HG03378 (cell line): ENCODE measurements at regions not wholly inside any gene's neighbourhood (a gene's known extent, or its start where the extent isn't known, plus 50 kb on each side); places are given as distances from the start of the nearest gene placed in this dataset.

Source experiments
- ATAC-seq: cut with Tn5 transposase; IDR thresholded peaks from one replicate; pipeline ENCODE4 v1.9.1; 2021; ENCODE audit warnings: mild to moderate bottlenecking, moderate library complexity; ENCODE audit not compliant: unreplicated experiment

DNA sequence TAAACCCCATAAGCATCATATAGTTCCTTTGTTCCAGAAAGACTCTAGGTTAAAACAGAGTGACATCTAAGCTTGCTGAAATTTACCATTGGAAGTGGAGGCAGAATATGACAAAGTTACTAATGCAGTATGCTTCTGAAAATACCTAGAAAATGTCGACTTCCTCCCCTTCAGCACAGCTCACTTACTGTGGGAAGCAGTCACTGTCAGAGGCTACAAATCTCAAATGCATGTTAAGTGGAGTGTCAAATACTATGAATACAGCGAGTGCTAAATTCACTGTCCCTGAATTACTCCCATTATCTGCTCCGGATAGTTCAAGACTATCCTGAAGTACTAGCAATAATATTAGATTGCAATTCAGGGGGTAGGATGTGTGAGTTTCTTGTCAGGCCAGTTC is 1454.6 kb downstream of the AACS start:
- ATAC-seq = no peak

DNA sequence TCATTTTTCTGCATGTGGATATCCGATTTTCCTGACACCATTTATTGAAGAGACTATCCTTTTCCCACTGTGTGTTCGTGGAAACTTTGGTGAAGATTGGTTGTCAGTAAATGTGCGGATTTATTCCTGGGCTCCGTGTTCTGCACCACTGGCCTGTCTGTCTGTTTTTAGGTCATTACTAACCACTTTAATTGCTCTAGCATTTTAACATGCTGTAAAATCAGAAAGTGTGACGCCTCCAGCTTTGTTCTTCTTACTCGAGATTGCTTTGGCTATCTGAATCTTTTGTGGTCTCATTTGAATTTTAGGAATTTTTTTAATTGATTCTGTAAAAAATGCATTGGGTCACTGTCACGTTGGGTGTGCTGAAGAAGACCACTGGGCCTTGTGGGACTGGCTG is 1458.7 kb downstream of the AACS start:
- no peak for ATAC-seq

DNA sequence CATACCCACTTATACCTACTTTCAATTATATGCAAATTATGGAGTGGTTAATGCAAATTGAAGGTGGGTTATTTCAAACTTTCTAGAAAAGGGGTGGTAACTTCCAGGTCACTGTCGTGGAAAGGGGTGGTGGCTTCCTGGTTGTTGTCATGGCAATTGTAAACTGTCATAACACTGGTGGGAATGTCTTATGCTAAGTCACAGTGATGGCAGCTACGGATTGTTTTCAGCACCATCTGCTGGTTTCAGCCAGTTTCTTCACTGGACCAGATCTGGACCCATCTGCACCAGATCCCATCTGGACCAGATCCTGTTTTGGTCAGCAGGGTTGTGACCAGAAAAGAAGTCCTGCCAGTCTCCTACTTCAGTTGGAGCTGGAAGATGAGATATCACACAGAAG is 1469.3 kb downstream of the AACS start:
- ATAC-seq = no peak

DNA sequence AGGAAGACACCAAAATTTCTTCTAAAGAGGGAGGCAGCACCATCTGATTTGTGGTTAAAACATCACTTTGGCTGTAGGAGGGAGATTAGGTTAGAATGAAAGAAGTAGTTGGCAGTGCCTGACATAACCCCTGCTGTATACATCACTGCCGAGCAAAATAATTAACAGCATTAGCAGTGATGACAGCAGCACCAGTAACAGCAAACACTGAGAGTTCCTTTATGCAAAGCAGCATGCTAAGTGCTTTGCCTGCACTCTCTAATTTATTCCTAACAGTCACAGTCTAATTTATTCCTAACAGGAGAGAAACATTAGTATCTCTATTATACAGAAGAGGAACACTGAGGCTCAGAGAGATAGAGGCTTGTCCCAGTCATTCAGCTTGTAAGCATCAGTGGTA is 1469.7 kb downstream of the AACS start:
- ATAC-seq = no peak

DNA sequence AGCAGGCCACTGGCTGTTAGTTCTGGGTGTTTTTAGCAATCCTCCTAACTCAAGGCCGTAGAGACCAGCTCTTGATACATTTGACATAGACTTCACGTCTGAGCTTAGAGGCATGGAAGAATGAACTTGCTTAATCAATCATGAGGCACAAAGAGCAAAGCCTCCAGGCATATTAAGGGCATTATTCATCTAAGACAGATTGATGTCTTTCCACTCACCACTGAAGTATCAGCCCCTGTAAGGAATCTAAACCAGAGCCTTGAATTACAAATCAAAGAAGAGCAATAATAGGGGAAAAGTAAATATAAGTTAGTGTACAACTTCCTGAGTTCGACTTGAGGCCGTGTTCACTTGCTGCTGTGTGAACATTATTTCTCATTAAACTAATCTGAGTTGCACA is 1470.7 kb downstream of the AACS start:
- ATAC-seq = no peak

DNA sequence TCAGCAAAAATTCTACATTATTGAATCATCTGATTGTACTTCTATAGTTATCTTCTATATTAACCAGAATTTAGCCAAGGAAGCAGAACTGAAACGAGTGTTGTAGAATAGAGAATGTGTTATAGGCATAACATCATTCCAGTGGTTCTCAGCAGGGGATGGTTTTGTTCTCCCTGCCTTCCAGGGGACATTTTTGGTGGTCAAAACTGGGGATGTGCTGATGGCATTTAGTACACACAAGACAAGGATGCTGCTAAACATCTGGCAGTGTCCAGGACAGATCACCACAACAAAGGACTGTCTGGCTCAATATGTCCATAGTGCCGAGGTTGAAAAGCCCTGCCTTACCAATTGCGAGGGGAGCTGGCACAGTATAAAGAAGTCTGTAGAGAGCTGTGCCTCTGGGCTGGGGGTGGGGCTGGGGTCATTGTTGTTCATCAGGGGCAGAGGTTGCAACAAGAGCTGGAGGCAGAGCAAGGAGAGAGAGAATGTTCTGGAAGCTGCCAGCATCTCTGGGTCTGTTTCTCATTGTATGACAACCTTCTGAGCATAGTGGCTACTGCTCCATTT is 1472.8 kb downstream of the AACS start:
- no peak for ATAC-seq

DNA sequence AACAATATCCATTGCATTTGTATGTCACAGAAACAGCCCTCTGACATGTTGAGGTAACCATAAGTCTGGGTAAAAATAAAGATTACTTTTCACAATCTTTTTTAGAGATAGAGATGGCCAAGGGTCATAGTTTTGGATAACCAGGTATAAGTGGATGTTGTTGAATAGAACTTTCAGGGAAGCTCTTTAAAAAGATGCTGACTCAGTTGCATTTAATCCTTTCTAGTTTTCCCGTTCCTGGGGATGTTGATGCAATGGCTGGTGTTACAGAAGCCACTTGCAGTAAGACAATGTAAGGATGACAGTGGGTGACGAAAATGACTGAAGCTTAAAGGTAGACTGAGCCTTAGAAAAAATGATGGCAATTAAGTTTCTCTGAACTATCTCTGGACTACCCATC is 1473.7 kb downstream of the AACS start:
- no peak for ATAC-seq

DNA sequence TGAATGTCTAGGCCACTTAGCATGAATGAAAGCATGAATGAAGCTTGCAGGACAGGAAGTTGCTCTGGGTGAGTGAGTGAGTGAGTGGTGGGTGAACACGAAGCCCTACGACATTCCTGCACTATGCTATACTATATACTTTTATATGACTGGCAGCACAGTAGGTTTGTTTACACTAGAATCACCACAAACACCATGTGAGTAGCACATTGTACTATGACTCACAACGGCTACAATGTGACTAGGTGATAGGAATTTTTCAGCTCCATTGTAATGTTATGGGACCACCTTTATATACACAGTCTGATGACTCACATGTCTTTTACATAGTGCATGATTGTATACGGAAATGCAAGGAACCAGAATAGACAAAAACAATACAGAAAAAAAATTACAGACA is 1480.2 kb downstream of the AACS start:
- no peak for ATAC-seq

DNA sequence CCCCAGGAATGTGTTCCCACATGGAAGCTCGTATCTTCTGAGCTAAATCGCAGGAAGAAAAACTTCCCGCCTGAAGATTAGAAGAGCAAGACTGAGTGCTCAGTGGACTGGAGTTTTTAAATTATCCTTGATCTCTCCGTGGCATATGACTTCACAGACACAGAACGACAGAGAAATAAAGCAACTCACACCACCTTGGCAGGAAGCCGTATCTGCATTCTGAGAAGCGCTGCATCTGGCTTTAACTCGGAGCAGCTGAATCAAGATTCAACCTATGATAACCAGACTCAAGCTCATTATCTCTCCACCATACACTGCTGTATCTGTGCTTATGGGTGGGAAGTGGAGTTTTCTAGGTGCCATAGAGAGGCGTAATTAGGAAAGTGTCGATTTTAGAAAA is 1482.7 kb downstream of the AACS start:
- no peak for ATAC-seq

DNA sequence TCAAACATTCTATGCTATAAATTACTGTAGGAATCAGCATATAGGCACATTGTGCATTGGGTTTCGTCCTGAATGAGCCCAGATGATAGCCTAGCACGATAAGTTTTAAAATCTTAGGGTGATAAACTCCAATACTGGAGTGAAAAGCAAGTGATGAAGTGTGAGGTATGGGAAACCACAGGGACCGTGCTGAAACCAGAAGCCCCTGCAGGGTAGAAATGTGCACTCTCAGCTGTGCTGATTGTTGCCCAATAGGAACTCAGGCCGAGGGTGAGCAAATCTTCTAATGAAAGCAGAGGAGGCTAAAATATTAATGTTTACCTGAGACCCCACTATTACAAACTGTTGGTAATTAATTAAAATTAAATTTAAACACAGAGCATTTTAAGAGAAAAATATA is 1486.6 kb downstream of the AACS start:
- no peak for ATAC-seq

DNA sequence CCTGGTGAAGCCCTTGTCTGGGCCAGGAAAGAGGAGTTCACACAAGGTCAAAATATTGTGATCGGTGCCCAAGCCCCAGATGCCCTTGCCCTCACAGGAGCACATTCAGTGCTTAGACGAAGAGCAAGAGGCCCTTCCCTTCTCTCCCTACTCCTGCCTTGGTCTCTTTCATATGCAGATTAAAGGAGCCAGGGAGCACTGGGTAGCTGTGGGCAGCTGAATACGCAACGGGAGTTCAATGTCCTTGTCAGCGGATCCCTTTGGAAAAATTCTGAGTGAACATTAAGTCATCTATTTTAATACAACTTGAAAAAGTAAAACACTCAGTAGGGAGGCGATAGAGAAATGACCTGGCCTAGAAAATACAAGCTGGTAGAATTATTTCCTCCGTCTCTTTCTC is 1489.4 kb downstream of the AACS start:
- no peak for ATAC-seq

DNA sequence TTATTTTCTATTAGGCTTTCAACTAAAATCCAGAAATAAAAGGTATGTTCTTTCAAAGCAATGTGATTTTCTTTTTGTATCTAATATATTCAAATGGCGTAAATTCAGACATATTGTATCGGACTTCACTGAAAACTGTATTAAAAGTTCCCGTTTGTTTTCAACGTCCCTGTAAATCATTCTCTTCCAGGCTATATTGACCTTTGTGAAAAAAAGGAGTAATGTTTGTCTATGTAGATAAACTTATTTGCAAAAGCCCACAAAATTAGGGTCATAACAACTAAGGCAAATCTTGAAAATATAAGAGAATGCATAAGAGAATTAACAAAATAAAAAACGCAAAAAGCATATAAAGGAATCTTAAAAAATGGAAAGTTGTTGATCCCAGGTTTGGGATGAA is 1492.4 kb downstream of the AACS start:
- no peak for ATAC-seq

DNA sequence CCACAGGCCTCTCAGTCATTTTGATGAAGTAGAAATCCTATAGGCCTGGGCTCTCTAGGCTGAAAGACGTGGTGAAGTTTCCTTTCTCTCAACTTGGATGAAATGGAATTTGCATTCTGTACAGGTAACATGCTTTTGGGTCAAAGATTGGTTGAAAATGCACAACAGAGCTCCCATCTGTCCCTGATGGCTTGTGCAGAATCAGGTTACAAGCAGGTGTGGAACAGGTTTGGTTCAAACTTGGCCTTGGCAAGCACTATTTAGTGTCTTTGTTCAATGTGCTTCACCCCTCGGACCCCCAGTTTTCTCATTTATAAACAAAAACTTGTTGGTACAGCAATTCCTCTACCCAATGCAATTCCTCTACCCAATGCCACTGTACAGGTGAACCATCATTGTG is 1493.0 kb downstream of the AACS start:
- no peak for ATAC-seq

DNA sequence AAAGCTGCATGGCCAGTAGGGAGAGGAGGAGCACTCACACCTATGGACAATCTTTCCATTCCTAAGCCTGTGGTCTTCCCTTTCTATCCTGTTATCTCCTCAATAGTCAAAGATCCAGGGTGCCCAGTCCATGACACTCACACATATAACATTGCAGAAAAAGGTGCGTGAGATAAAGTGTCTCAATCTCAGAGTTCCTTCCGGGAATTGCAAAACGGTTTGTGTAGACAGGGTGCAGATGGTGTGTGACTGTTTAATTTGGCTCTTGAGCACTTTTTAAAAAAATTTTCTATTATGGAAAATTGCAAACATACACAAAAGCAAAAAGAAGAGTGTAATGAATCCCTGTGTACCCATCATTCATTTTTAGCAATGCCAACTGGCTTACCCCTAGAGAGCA is 1493.6 kb downstream of the AACS start:
- ATAC-seq = no peak

DNA sequence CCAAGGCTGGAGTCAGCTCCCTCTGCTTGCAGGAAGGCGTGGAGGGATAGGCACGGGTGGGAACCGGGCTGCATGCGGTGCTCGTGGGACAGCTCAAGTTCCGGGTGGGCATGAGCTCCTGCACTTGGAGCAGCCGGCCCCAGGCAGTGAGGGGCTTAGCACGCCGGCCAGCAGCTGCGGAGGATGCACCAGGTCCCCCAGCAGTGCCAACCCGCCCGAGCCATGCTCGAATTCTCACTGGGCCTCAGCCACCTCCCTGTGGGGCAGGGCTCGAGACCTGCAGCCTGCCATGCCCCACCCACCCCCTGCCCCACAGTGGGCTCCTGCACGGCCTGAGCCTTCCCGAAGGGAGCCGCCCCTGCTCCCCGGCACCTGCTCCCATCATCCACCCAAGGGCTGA is 1501.8 kb downstream of the AACS start:
- no peak for ATAC-seq

DNA sequence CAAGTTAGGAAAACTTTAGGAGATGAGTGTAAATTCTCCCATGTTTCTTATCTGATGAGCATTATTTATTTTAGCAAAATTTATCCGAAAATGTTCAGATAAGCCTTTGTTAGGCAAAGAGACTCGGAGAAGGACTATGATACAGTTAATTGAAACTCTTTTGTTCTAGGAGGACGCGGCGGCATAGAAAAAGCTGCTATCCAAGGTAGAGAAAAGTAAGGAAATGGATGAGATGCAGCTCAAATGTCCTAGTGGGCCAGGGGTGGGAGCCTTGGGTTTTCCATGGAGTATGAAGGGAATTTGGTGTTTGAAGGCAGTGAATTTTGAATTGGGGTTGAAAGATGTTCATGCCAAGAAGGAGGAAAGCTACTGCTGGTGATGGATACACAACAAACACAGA is 1504.5 kb downstream of the AACS start:
- no peak for ATAC-seq

DNA sequence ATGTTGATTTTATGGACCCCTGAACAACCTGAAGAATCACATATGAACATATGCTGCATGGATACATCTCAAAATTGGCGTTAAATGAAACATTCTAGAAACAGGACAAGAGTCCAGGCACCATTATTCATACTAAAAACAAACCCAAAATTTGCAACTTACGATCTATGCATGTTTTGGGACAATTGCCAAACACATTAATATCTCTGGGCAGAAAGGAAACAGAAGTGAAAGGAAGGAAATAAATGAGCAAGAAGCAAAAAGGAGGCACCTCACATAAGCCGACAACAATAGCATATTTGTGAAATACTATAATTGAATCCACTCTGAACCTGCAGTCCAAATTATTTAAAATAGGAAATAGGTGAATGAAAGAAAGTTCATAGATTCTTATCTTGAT is 1505.3 kb downstream of the AACS start:
- ATAC-seq = no peak

DNA sequence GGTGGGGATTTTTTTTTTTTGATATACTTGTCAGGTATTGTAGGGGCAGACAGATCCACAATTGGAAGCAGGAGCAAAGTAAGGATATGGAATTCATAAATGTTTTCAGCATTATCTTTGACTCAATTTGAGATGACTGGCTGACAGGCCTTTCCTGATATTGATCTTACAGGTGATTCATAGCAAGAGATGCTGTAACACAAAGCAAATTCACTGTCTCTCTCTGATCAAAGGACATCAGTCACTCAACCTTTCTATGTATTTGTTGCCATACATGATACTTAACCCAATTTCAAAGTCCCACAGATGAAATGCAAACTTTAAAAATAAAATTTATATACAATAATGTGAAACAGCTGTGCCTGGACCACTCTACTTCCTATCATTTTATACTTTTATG is 1506.9 kb downstream of the AACS start:
- ATAC-seq = no peak

DNA sequence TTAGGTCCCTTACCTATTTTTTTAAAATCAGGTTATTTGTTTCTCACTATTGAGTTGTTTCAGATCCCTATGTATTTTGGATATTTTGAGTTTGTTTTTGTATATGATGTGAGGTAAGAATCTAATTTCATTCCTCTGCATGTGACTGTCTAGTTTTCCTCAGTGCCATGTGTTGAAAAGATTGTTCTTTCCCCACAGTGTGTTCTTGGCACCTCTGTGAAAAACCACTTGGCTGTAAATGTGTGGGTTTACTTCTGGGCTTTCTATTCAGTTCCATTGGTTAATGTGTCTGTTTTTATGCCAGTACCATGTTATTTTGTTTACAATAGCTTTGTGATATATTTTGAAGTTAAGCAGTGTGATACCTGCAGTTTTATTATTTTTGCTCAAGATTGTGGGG is 1516.4 kb downstream of the AACS start:
- ATAC-seq = no peak

DNA sequence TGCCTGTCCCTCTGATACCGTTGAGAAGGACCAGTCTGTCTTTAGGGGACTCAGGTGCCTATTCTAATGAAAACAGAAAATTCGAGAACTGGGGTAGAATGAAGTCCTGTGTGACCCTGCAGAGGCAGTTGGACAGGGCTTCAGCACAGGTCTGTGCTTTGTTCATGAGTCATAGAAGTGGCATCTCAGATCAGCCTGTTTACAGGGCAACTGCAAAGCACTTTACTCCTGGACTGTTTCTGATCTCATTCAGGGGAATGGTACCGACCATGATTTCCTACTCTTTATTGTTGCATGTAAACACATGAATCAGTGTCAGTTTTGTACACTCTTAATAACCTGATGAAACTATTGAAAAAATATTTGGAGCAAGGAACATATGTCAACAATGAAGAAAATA is 1517.0 kb downstream of the AACS start:
- ATAC-seq = no peak

DNA sequence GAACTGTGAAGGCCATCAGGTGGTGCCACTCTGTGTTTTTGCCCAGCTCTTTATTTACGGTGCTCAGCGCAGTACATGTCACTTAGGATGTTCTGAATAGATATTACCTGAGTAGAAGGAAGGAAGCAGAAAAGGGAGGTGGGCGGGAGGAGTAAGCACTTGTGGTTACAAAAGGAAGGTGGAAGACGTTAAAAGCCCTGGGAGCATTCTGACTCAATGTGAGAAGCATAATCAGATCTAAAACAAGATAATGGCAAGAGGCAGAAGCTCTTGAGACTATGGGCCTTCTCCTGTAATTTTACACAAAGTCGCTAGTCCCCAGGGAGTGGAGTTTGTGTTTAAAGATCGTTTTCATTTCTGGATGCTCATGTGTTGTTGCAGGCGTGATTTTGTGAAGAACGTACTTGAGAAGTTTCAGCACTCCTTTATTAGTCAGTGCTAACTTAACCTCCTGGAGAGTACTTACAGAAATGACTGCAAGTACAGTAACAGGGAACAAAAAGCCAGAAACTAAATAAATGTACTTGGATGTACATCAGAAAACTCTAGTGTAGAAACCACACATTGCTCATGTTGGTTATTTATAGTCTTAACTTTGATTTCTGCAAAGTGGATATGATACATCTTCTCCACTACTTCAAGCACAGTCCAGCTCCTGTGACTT is 1523.5 kb downstream of the AACS start:
- ATAC-seq = no peak

DNA sequence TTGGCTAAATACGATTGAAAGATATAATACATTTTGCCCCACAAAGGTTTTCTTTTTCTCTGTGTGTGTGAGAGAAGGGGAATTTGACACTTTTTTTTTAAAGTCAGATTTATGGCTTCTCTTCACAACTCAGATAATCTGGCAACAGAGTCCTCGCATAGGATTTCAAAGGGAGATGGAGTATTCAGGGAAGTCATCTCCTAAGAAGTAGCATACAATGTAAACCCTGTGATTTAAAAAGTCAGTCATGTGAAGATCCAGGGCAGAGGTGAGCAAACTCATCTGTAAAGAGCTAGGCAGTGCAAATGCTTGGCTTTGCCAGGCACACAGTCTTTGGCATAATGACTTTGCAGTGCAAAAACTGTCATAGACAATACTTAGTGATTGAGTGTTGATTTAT is 1526.3 kb downstream of the AACS start:
- ATAC-seq = no peak
